K562 (cell line): ENCODE measurements at regions not wholly inside any gene's neighbourhood (a gene's known extent, or its start where the extent isn't known, plus 50 kb on each side); places are given as distances from the start of the nearest gene placed in this dataset.

ENCODE experiments used
- ATAC-seq: fragments of 200-7000 bp; cut with Tn5 transposase; 3 replicates; pipeline ENCODE4 v1.9.1; 2020; ENCODE audit warnings: moderate library complexity
- BruUV-seq: library from RNA; stranded (reverse); fragments of 400-500 nt; replicated peaks from 2 replicates; lab custom pipeline; 2021; lab: Mats Ljungman, UMichigan
- CTCF ChIA-PET: fragments of 300-600 bp; formaldehyde crosslinking; extraction: SDS; loops from one replicate; lab custom pipeline; 2021; ENCODE audit warnings: low intra/inter-chr PET ratio; lab: Yijun Ruan, JAX
- POLR2A ChIA-PET: fragments of 300-600, 350-650 bp; sonication (Branson Sonifier 250); formaldehyde crosslinking; extraction: SDS; loops from one replicate; lab custom pipeline; 2021; ENCODE audit warnings: antibody characterized with exemption, inconsistent platforms; lab: Yijun Ruan, JAX
- DNase-seq, 4 experiments: peaks; one replicate each; pipeline versions ENCODE4 v3.0.0 to v3.0.0-alpha.2; 2011 to 2018; ENCODE audit warnings: low spot score in 3 of 4, mixed read lengths in 3 of 4; ENCODE audit errors: extremely low read depth in 1 of 4
- FAIRE-seq: peaks from 2 replicates; lab custom pipeline; 2011; peaks lifted over from hg19 to GRCh38; lab: Jason Lieb, UNC
- H2AFZ ChIP-seq: 2 replicates; pipeline ENCODE4 v1.6.0; 2011; ENCODE audit warnings: low read depth, low read length, control low read depth, inconsistent platforms
- H3K27ac ChIP-seq: fragments of 200-600 bp; 3 replicates; pipeline ENCODE4 v1.8.0; 2011; ENCODE audit warnings: low read depth, mild to moderate bottlenecking, control low read depth, inconsistent platforms, low read length, moderate library complexity, mixed read lengths; ENCODE audit errors: extremely low read depth
- H3K27me3 ChIP-seq, 2 experiments: fragments of 300-600 bp in 1 of 2; 2 replicates in 1 of 2; 3 replicates in 1 of 2; pipeline versions ENCODE4 v1.6.0 to v1.8.0; 2011; ENCODE audit warnings: inconsistent platforms in 2 of 2, low read length in 2 of 2, mild to moderate bottlenecking in 1 of 2, mixed read lengths in 1 of 2, moderate library complexity in 1 of 2; ENCODE audit not compliant: control insufficient read depth in 2 of 2, insufficient read depth in 2 of 2
- H3K36me3 ChIP-seq: fragments of 300-600 bp; 3 replicates; pipeline ENCODE4 v1.8.0; 2011; ENCODE audit warnings: mild to moderate bottlenecking, low read length, inconsistent platforms; ENCODE audit not compliant: control insufficient read depth, insufficient read depth
- H3K4me1 ChIP-seq, 2 experiments: fragments of 200-600 bp in 1 of 2; replicated peaks in 1 of 2; 2 replicates in 1 of 2; 3 replicates in 1 of 2; pipeline versions ENCODE4 v1.5.1 to v1.8.0; 2011; ENCODE audit warnings: inconsistent platforms in 2 of 2, low read length in 2 of 2, mild to moderate bottlenecking in 1 of 2, mixed read lengths in 1 of 2, moderate library complexity in 1 of 2; ENCODE audit not compliant: control insufficient read depth in 2 of 2, insufficient read depth in 2 of 2
- H3K4me2 ChIP-seq: 2 replicates; pipeline ENCODE4 v1.6.1; 2011; ENCODE audit warnings: low read length, control low read depth, inconsistent platforms, mixed read lengths; ENCODE audit not compliant: insufficient read depth
- H3K4me3 ChIP-seq: fragments of 200-600 bp; sonication (generic), shearing (Covaris generic); 2 replicates; pipeline ENCODE4 v1.5.1; 2016; ENCODE audit warnings: control low read depth, inconsistent platforms
- H3K79me2 ChIP-seq: fragments of 200-600 bp; 3 replicates; pipeline ENCODE4 v1.8.0; 2011; ENCODE audit warnings: low read length, inconsistent platforms; ENCODE audit not compliant: control insufficient read depth, insufficient read depth
- H3K9ac ChIP-seq, 2 experiments: 2 replicates each; pipeline versions ENCODE4 v1.6.0 to v1.6.1; 2011; ENCODE audit warnings: low read depth in 2 of 2, low read length in 2 of 2, control low read depth in 1 of 2, inconsistent platforms in 1 of 2, mild to moderate bottlenecking in 1 of 2, mixed read lengths in 1 of 2; ENCODE audit not compliant: insufficient read depth in 1 of 2
- H3K9me1 ChIP-seq: one replicate; pipeline ENCODE4 v1.6.0; 2011; ENCODE audit warnings: inconsistent platforms, mild to moderate bottlenecking, low read length, moderate library complexity; ENCODE audit not compliant: control insufficient read depth, insufficient read depth
- H3K9me3 ChIP-seq: replicated peaks from 2 replicates; pipeline ENCODE4 v1.5.1; 2011; ENCODE audit warnings: low read depth, low read length, inconsistent platforms; ENCODE audit not compliant: control insufficient read depth, insufficient read depth
- H4K20me1 ChIP-seq: replicated peaks from 2 replicates; pipeline ENCODE4 v1.6.1; 2011; ENCODE audit warnings: low read length, inconsistent platforms, mixed read lengths; ENCODE audit not compliant: control insufficient read depth, insufficient read depth
- AFF1 ChIP-seq, 2 experiments: fragments of 450-650 bp; IDR thresholded peaks; 2 replicates each; pipeline ENCODE4 v1.6.1; 2018; ENCODE audit warnings: mild to moderate bottlenecking in 2 of 2, low read depth in 1 of 2; ENCODE audit not compliant: partially characterized antibody in 2 of 2
- CREM ChIP-seq: IDR thresholded peaks from 2 replicates; pipeline ENCODE4 v1.6.1; 2014; ENCODE audit warnings: antibody characterized with exemption, low read depth
- EHMT2 ChIP-seq: fragments of 450-650 bp; IDR thresholded peaks from 2 replicates; pipeline ENCODE4 v1.6.1; 2018; ENCODE audit warnings: antibody characterized with exemption
- ZC3H4 ChIP-seq: sonication (generic); formaldehyde crosslinking; IDR thresholded peaks from 2 replicates; pipeline ENCODE4 v1.9.0; 2021; ENCODE audit warnings: missing genetic modification reagents, borderline replicate concordance
- ZFP30 ChIP-seq: fragments of 250-450 bp; sonication (Bioruptor Pico); IDR thresholded peaks from 2 replicates; pipeline ENCODE4 v1.8.0; 2022; ENCODE audit warnings: moderate library complexity, mild to moderate bottlenecking, inconsistent platforms, borderline replicate concordance
- WGBS: fragments of 100-300 bp; shearing (Covaris generic); methylation state at CpG from one replicate; pipeline ENCODE4 v1.1.6; 2016; ENCODE audit warnings: low coverage, mixed read lengths; ENCODE audit not compliant: insufficient coverage; ENCODE audit errors: missing lambda C conversion rate; 5-methylcytosine and 5-hydroxymethylcytosine counted together
- in situ Hi-C: fragments of 300-500 bp; cut with MboI; formaldehyde crosslinking; loops from 4 replicates; pipeline ENCODE4 v1.15.0; 2018; ENCODE audit warnings: inconsistent platforms, mixed read lengths
- intact Hi-C: fragments of 100-400 bp; cut with micrococcal nuclease; formaldehyde crosslinking; loops from 2 replicates; pipeline ENCODE4 v1.14.2; 2022

GRCh38 chr19:29329460-29330134 lies 116.6 kb upstream of the UQCRFS1 start (continued):
- TF ChIP-seq ZFP30 (CRISPR knock-in tag) (no peak), AFF1 (IDR thresholded peaks at IDR 0.05; ENCODE audit: low read depth in 1 of 2, partially characterized antibody in 2 of 2) (peak in 1 of 2 experiments; percentile 41), EHMT2 (peak; percentile 98), CREM (0 out of 2 replicates have a peak, but pooled peaks have one; percentile 26)
- TF ChIP-seq, all 486 proteins: peak for 10

GRCh38 chr19:29336425-29336824 lies 123.5 kb upstream of the UQCRFS1 start:
- no peak for ATAC-seq

More at GRCh38 chr19:29336425-29336824, 123.5 kb upstream of the UQCRFS1 start:
- BruUV-seq, result no TSS peak
- ChIA-PET POLR2A (no interaction called here), CTCF (no interaction called here)
- Histone ChIP-seq H3K9me3 (no peaks in the 10 kb centered on the region), H3K27me3 (no peaks in the 10 kb centered on the region), H3K9ac (no peak overlapping the region), H3K27ac (no peak overlapping the region), H4K20me1 (0 out of 2 replicates have a peak, but pooled peaks cover 4% of the 10 kb centered on the region), H2AFZ (no peak overlapping the region), H3K4me3 (no peak overlapping the region), H3K79me2 (no peaks in the 10 kb centered on the region), H3K36me3 (no peaks in the 10 kb centered on the region), H3K9me1 (no peaks in the 10 kb centered on the region), H3K4me1 (no peaks in the 10 kb centered on the region), H3K4me2 (no peak overlapping the region)
- in situ Hi-C loops (no loop called here), intact Hi-C loops (no loop called here)
- DNase-seq (no peak), FAIRE-seq (no peak)
- WGBS, result 0% methylated on average over 5 of the region's 5 CpGs
- no peak for TF ChIP-seq ZC3H4
